Hepatocyte (in vitro differentiated cells): ENCODE measurements at regions not wholly inside any gene's neighbourhood (a gene's known extent, or its start where the extent isn't known, plus 50 kb on each side); places are given as distances from the start of the nearest gene placed in this dataset.
A peak's percentile ranks its signal among the peaks of the same experiment; 100 is the strongest.

Experiments
- DNase-seq: peaks from one replicate; pipeline ENCODE4 v3.0.0-alpha.2; 2016; ENCODE audit warnings: low spot score
- H2AFZ ChIP-seq: fragments of 200-600 bp; sonication (generic); 2 replicates; pipeline ENCODE4 v1.6.0; 2016; ENCODE audit warnings: antibody characterized with exemption, mild to moderate bottlenecking
- H3K27ac ChIP-seq: fragments of 200-600 bp; sonication (generic); 2 replicates; pipeline ENCODE4 v1.5.1; 2016; ENCODE audit warnings: mild to moderate bottlenecking
- H3K27me3 ChIP-seq: fragments of 200-600 bp; sonication (generic); 2 replicates; pipeline ENCODE4 v1.6.1; 2016
- H3K36me3 ChIP-seq: fragments of 200-600 bp; sonication (generic); replicated peaks from 2 replicates; pipeline ENCODE4 v1.5.1; 2016; ENCODE audit warnings: low read depth; ENCODE audit not compliant: insufficient read depth
- H3K4me1 ChIP-seq: fragments of 200-600 bp; sonication (generic); 2 replicates; pipeline ENCODE4 v1.5.1; 2016; ENCODE audit warnings: mild to moderate bottlenecking, moderate library complexity; ENCODE audit not compliant: insufficient read depth
- H3K4me2 ChIP-seq: fragments of 200-600 bp; sonication (generic); 2 replicates; pipeline ENCODE4 v1.6.0; 2016
- H3K4me3 ChIP-seq: fragments of 200-600 bp; sonication (generic); 2 replicates; pipeline ENCODE4 v1.5.1; 2016; ENCODE audit warnings: mild to moderate bottlenecking
- H3K79me2 ChIP-seq: fragments of 200-600 bp; sonication (generic); 2 replicates; pipeline ENCODE4 v1.6.0; 2017; ENCODE audit warnings: mild to moderate bottlenecking
- H3K9me2 ChIP-seq: fragments of 200-600 bp; sonication (generic); replicated peaks from 2 replicates; pipeline ENCODE4 v1.6.0; 2017; ENCODE audit warnings: mild to moderate bottlenecking; ENCODE audit not compliant: insufficient read depth
- H3K9me3 ChIP-seq: fragments of 200-600 bp; sonication (generic); 2 replicates; pipeline ENCODE4 v1.5.1; 2016; ENCODE audit warnings: low read depth, mild to moderate bottlenecking
- H4K20me1 ChIP-seq: fragments of 200-600 bp; sonication (generic); 2 replicates; pipeline ENCODE4 v1.6.0; 2016; ENCODE audit warnings: mild to moderate bottlenecking; ENCODE audit not compliant: insufficient read depth, poor library complexity, severe bottlenecking
- EZH2 ChIP-seq: fragments of 200-600 bp; sonication (generic); IDR thresholded peaks from 2 replicates; pipeline ENCODE4 v1.6.1; 2016; ENCODE audit warnings: antibody characterized with exemption, mild to moderate bottlenecking, borderline replicate concordance
- EZH2phosphoT487 ChIP-seq: fragments of 200-600 bp; sonication (generic); IDR thresholded peaks from one replicate; pipeline ENCODE4 v1.6.1; 2018; ENCODE audit warnings: antibody characterized with exemption, mild to moderate bottlenecking, low read depth, moderate library complexity; ENCODE audit not compliant: unreplicated experiment, severe bottlenecking
- WGBS: methylation state at CpG from one replicate; pipeline ENCODE4 v1.1.6; 2016; ENCODE audit warnings: low lambda C conversion rate; ENCODE audit errors: missing lambda C conversion rate; 5-methylcytosine and 5-hydroxymethylcytosine counted together
- TF ChIP-seq, protein P1 (sequence below): fragments of 200-600 bp; sonication (generic); IDR thresholded peaks from 2 replicates; pipeline ENCODE4 v1.5.1; 2016; ENCODE audit warnings: antibody characterized with exemption, mild to moderate bottlenecking; ENCODE audit not compliant: poor library complexity

DNA sequence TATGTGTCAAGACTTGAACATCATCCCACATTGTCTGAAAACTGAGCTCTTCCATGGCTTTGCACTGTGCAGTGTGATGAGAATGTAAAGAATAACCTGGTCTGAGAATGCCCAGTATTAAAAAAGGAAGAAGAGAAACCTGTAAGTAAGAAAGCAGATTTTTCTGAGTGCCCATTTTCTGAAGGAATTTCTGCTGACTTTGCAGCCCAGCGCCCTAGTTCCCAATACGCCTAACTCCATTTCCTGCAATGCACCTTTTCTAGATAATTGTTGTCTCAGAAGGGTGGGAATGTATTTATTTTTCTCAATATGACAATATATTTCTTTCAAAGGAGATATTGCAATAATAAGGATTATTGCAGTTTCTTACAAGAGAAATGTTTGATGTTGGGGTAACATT lies 231.5 kb downstream of the HAO1 start:
- no peak for DNase-seq
- H3K27me3 ChIP-seq: no peaks in the 10 kb centered on the region
- no peaks in the 10 kb centered on the region for H3K9me3 ChIP-seq
- no peak for TF ChIP-seq EZH2
- TF ChIP-seq EZH2phosphoT487: no peak
- TF ChIP-seq, protein P1, sequence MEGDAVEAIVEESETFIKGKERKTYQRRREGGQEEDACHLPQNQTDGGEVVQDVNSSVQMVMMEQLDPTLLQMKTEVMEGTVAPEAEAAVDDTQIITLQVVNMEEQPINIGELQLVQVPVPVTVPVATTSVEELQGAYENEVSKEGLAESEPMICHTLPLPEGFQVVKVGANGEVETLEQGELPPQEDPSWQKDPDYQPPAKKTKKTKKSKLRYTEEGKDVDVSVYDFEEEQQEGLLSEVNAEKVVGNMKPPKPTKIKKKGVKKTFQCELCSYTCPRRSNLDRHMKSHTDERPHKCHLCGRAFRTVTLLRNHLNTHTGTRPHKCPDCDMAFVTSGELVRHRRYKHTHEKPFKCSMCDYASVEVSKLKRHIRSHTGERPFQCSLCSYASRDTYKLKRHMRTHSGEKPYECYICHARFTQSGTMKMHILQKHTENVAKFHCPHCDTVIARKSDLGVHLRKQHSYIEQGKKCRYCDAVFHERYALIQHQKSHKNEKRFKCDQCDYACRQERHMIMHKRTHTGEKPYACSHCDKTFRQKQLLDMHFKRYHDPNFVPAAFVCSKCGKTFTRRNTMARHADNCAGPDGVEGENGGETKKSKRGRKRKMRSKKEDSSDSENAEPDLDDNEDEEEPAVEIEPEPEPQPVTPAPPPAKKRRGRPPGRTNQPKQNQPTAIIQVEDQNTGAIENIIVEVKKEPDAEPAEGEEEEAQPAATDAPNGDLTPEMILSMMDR: no peak
- H3K4me1 ChIP-seq: no peaks in the 10 kb centered on the region
- H3K9me2 ChIP-seq: no peaks in the 10 kb centered on the region
- no peaks in the 10 kb centered on the region for H4K20me1 ChIP-seq
- no peaks in the 10 kb centered on the region for H3K79me2 ChIP-seq
- no peak overlapping the region for H2AFZ ChIP-seq
- no peaks in the 10 kb centered on the region for H3K36me3 ChIP-seq
- no peak overlapping the region for H3K27ac ChIP-seq
- no peak overlapping the region for H3K4me3 ChIP-seq
- no peak overlapping the region for H3K4me2 ChIP-seq
- WGBS: 98% methylated on average over 2 of the region's 2 CpGs

DNA sequence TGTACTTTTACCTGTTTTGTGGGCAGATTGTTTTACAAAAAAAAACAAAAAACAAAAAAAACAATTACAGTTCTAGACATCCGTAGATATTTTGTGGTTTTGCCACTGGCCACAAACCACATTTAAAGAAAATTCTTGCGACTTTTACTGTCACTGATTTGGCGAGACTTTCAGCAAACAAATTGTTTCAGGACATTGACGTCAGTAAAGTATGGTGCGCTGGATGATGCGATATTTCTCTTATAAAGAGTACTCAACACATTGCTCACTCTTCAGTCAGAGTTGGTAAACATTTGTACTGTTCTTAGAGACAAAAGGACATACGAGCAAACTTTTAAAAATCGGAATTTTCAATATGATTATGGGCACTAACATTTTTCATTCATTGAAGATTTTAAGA lies 229.8 kb downstream of the HAO1 start:
- Histone ChIP-seq H3K4me2 (no peak overlapping the region), H2AFZ (no peak overlapping the region), H4K20me1 (no peaks in the 10 kb centered on the region), H3K9me2 (no peaks in the 10 kb centered on the region), H3K4me3 (no peak overlapping the region), H3K4me1 (peaks cover 5% of the 10 kb centered on the region), H3K27me3 (no peaks in the 10 kb centered on the region), H3K79me2 (no peaks in the 10 kb centered on the region), H3K27ac (no peak overlapping the region), H3K9me3 (no peaks in the 10 kb centered on the region), H3K36me3 (no peaks in the 10 kb centered on the region)
- DNase-seq: no peak
- WGBS: 85% methylated on average over 8 of the region's 8 CpGs
- TF ChIP-seq EZH2 (no peak), EZH2phosphoT487 (no peak)
- TF ChIP-seq, protein P1: no peak

DNA sequence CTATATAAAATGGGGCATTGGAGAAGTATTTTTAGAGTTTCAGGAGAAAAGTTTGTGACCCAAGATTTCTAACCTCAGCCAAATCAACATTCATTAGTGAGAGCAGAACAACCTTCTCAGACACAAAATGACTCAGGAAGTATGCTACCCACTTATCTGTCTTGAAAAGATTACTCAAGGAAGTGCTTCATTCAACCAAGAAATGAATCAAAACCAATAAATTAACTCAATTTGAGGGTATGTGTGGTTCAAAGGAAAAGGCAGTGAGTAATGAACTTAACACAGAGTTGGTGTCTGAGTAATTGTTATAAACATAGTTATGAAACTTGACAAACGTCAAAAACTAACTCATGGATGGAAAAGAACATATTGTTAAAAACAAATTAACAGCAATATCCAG lies 227.6 kb downstream of the HAO1 start:
- H3K4me1 ChIP-seq: peaks cover 5% of the 10 kb centered on the region
- no peak overlapping the region for H3K27ac ChIP-seq
- no peak overlapping the region for H3K4me3 ChIP-seq
- WGBS: 100% methylated on average over 1 of the region's 1 CpG
- no peak for DNase-seq
- H3K27me3 ChIP-seq: no peaks in the 10 kb centered on the region
- H2AFZ ChIP-seq: no peak overlapping the region
- no peaks in the 10 kb centered on the region for H3K9me3 ChIP-seq
- H4K20me1 ChIP-seq: no peaks in the 10 kb centered on the region
- no peaks in the 10 kb centered on the region for H3K9me2 ChIP-seq
- no peaks in the 10 kb centered on the region for H3K79me2 ChIP-seq
- H3K4me2 ChIP-seq: no peak overlapping the region
- TF ChIP-seq EZH2 (no peak), EZH2phosphoT487 (no peak)
- TF ChIP-seq, protein P1: no peak
- H3K36me3 ChIP-seq: no peaks in the 10 kb centered on the region

DNA sequence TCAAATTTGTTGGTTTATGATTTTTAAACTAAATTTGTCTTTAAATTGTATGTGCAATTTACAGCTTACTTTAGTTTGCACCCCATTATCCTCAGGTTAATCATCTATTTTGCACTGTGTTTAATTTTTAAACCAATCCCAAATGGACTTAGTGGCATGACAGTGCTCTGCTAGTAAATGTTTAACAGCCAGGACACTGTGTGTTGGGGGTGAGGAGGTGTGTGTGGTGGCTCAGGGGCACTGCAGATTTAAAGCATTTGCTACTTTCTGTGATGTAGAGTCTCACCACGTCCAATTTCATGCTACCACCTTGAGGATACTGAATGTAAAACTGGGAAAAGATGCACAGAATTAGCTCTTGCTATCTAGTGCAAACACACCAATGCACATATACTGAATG lies 225.7 kb downstream of the HAO1 start:
- Histone ChIP-seq H3K4me2 (peak overlapping the region; percentile 50), H3K4me1 (peaks cover 5% of the 10 kb centered on the region), H3K36me3 (no peaks in the 10 kb centered on the region), H3K9me3 (no peaks in the 10 kb centered on the region), H3K27ac (no peak overlapping the region), H3K4me3 (no peak overlapping the region), H3K27me3 (no peaks in the 10 kb centered on the region), H3K9me2 (no peaks in the 10 kb centered on the region), H3K79me2 (no peaks in the 10 kb centered on the region), H2AFZ (no peak overlapping the region), H4K20me1 (no peaks in the 10 kb centered on the region)
- WGBS: 27% methylated on average over 1 of the region's 1 CpG
- peak; percentile 34 for DNase-seq
- TF ChIP-seq EZH2 (no peak), EZH2phosphoT487 (no peak)
- TF ChIP-seq, protein P1: no peak
